ENCODE measurements at regions not wholly inside any gene's neighbourhood (a gene's known extent, or its start where the extent isn't known, plus 50 kb on each side); places are given as distances from the start of the nearest gene placed in this dataset.

- no peak overlapping the region for H3K4me3 ChIP-seq
- ChIA-PET POLR2A (no interaction called here), SMC1A (ENCODE audit: uncharacterized antibody, unreplicated experiment) (no interaction called here), RAD21 (ENCODE audit: unreplicated experiment) (no interaction called here), CTCF (no interaction called here)
- DNase-seq (ENCODE audit: low read depth, low spot score) = no peak
- no peaks in the 10 kb centered on the region for H3K79me2 ChIP-seq (ENCODE audit: control insufficient read depth, insufficient read depth, low read length)
- TF ChIP-seq IRF5 (IDR thresholded peaks at IDR 0.05; ENCODE audit: borderline replicate concordance) (no peak), CBX5 (IDR thresholded peaks at IDR 0.05; ENCODE audit: low read depth) (no peak), ZNF274 (IDR thresholded peaks at IDR 0.05; ENCODE audit: insufficient read depth, insufficient read length) (no peak), SMAD1 (IDR thresholded peaks at IDR 0.05; ENCODE audit: low read depth, partially characterized antibody) (no peak), ELK1 (IDR thresholded peaks at IDR 0.05; ENCODE audit: low read depth, low read length) (no peak), CHD2 (IDR thresholded peaks at IDR 0.05; ENCODE audit: borderline replicate concordance, low read depth, low read length) (no peak), BMI1 (IDR thresholded peaks at IDR 0.05; ENCODE audit: borderline replicate concordance) (no peak), MEF2B (IDR thresholded peaks at IDR 0.05; ENCODE audit: partially characterized antibody, poor library complexity, severe bottlenecking) (no peak), ASH2L (IDR thresholded peaks at IDR 0.05; ENCODE audit: borderline replicate concordance, low read depth) (no peak), RUNX3 (IDR thresholded peaks at IDR 0.05; ENCODE audit: low read length) (no peak), RELB (IDR thresholded peaks at IDR 0.05; ENCODE audit: low read depth) (no peak), SREBF1 (IDR thresholded peaks at IDR 0.05; ENCODE audit: low read length) (no peak), ZBED1 (IDR thresholded peaks at IDR 0.05; ENCODE audit: borderline replicate concordance) (no peak), PAX5 (IDR thresholded peaks at IDR 0.05; ENCODE audit: borderline replicate concordance, low read depth, low read length) (no peak), ATF7 (IDR thresholded peaks at IDR 0.05; ENCODE audit: low read depth) (no peak), CREM (IDR thresholded peaks at IDR 0.05; ENCODE audit: low read depth) (no peak), E2F4 (IDR thresholded peaks at IDR 0.05; ENCODE audit: low read depth, low read length) (no peak)
- no peak for ATAC-seq
- H4K20me1 ChIP-seq (ENCODE audit: control insufficient read depth, insufficient read depth) = no peaks in the 10 kb centered on the region
- in situ Hi-C loops (cut with MboI) (no loop called here), intact Hi-C loops (cut with micrococcal nuclease; ENCODE audit: unreplicated experiment) (no loop called here)
- no peak overlapping the region for H3K27ac ChIP-seq (ENCODE audit: control insufficient read depth, insufficient read depth)
- 64% methylated on average over 11 of the region's 11 CpGs for WGBS (ENCODE audit: insufficient coverage, insufficient replicate concordance, low lambda C conversion rate, missing lambda C conversion rate)
- no peak overlapping the region for H3K4me2 ChIP-seq (ENCODE audit: control insufficient read depth, insufficient read depth)
- no peak overlapping the region for H3K9ac ChIP-seq (ENCODE audit: control insufficient read depth, insufficient read depth, low read length)
- H3K4me1 ChIP-seq (ENCODE audit: control insufficient read depth, insufficient read depth, low read length) = no peaks in the 10 kb centered on the region
- BruUV-seq (replicated peaks) = no TSS peak
- H3K9me3 ChIP-seq (replicated peaks; ENCODE audit: control insufficient read depth, insufficient read depth, low read length) = no peaks in the 10 kb centered on the region
- no peak overlapping the region for H2AFZ ChIP-seq (ENCODE audit: control insufficient read depth, low read depth, low read length)
- H3K36me3 ChIP-seq (ENCODE audit: control insufficient read depth in 2 of 2, insufficient read depth in 2 of 2, low read length in 1 of 2) = no peaks in the 10 kb centered on the region
- FAIRE-seq = no peak
- H3K27me3 ChIP-seq (replicated peaks in 1 of 2; ENCODE audit: control insufficient read depth in 2 of 2, insufficient read depth in 2 of 2, low read length in 1 of 2) = no peaks in the 10 kb centered on the region; a peak in 1 of 4 replicates
Measured at GRCh38 chr3:125681146-125681545, 85.8 kb upstream of the OSBPL11 start.

Data from GM12878 (cell line).